ENCODE measurements at regions not wholly inside any gene's neighbourhood (a gene's known extent, or its start where the extent isn't known, plus 50 kb on each side); places are given as distances from the start of the nearest gene placed in this dataset.

DNA sequence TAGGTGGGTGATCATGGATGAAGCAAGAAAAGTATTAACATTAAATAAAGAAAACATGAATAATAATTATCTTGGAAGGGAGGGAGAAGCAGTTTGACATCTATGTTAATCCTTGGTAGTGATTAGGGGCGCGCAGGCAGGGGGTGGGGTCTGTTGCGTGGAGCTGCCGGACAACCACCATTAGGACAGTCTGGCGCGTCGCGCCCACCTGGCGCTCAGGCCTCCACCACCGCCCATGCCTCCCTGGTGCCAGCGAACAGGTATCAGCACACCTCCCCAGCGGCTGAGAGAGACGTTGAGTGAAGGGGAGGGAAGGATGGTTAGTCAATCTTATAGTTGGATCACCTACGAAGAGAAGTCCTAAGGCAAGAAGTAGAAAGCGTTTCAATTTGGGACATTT is 94.2 kb upstream of the CDK1 start:
- H3K4me2 ChIP-seq (ENCODE audit: low read length): no peak overlapping the region
- TF ChIP-seq, protein P1, sequence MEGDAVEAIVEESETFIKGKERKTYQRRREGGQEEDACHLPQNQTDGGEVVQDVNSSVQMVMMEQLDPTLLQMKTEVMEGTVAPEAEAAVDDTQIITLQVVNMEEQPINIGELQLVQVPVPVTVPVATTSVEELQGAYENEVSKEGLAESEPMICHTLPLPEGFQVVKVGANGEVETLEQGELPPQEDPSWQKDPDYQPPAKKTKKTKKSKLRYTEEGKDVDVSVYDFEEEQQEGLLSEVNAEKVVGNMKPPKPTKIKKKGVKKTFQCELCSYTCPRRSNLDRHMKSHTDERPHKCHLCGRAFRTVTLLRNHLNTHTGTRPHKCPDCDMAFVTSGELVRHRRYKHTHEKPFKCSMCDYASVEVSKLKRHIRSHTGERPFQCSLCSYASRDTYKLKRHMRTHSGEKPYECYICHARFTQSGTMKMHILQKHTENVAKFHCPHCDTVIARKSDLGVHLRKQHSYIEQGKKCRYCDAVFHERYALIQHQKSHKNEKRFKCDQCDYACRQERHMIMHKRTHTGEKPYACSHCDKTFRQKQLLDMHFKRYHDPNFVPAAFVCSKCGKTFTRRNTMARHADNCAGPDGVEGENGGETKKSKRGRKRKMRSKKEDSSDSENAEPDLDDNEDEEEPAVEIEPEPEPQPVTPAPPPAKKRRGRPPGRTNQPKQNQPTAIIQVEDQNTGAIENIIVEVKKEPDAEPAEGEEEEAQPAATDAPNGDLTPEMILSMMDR (IDR thresholded peaks at IDR 0.05; ENCODE audit: low read depth, low read length): no peak
- no peak for TF ChIP-seq EZH2phosphoT487 (IDR thresholded peaks at IDR 0.05; ENCODE audit: low read depth)
- H3K4me1 ChIP-seq (ENCODE audit: low read length): no peaks in the 10 kb centered on the region
- no peak overlapping the region for H3K9ac ChIP-seq (ENCODE audit: low read length)
- no peak overlapping the region for H3K4me3 ChIP-seq (ENCODE audit: low read length)
- no peaks in the 10 kb centered on the region for H3K9me3 ChIP-seq (ENCODE audit: insufficient read depth, low read length)
- no peak overlapping the region for H3K27ac ChIP-seq (ENCODE audit: low read length)
- no peaks in the 10 kb centered on the region for H3K79me2 ChIP-seq (ENCODE audit: low read length)
- H4K20me1 ChIP-seq (ENCODE audit: insufficient read depth, low read length): no peaks in the 10 kb centered on the region
- H3K27me3 ChIP-seq (ENCODE audit: low read depth, low read length): no peaks in the 10 kb centered on the region
- no peaks in the 10 kb centered on the region for H3K36me3 ChIP-seq (replicated peaks; ENCODE audit: low read depth, low read length)
- H2AFZ ChIP-seq (ENCODE audit: low read depth, low read length): no peak overlapping the region

DNA sequence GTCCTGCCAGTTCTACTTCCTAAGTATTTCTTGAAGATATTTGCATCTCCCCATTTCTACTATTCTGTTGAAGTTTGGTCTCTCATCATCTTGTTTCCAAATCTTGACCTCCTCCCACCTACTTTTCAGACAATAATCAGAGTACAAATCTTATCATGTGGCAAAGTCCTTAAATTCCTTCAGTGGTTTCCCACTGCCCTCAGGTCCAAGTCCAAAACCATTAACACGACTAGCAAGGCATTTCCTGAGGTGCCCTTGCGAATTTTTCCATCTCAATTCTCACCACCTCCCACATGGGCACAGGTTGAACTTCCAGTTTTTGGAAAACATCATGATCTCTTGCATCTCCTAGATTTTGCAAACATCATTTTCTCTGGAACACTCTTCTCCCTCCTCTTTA is 97.2 kb upstream of the CDK1 start:
- H3K4me1 ChIP-seq (ENCODE audit: low read length): no peaks in the 10 kb centered on the region
- H4K20me1 ChIP-seq (ENCODE audit: insufficient read depth, low read length): no peaks in the 10 kb centered on the region
- no peak overlapping the region for H3K9ac ChIP-seq (ENCODE audit: low read length)
- no peaks in the 10 kb centered on the region for H3K79me2 ChIP-seq (ENCODE audit: low read length)
- no peaks in the 10 kb centered on the region for H3K27me3 ChIP-seq (ENCODE audit: low read depth, low read length)
- TF ChIP-seq EZH2phosphoT487 (IDR thresholded peaks at IDR 0.05; ENCODE audit: low read depth): no peak
- TF ChIP-seq, protein P1 (IDR thresholded peaks at IDR 0.05; ENCODE audit: low read depth, low read length): no peak
- H3K27ac ChIP-seq (ENCODE audit: low read length): no peak overlapping the region
- no peak overlapping the region for H3K4me3 ChIP-seq (ENCODE audit: low read length)
- H3K36me3 ChIP-seq (replicated peaks; ENCODE audit: low read depth, low read length): no peaks in the 10 kb centered on the region
- H3K4me2 ChIP-seq (ENCODE audit: low read length): no peak overlapping the region
- no peaks in the 10 kb centered on the region for H3K9me3 ChIP-seq (ENCODE audit: insufficient read depth, low read length)
- H2AFZ ChIP-seq (ENCODE audit: low read depth, low read length): no peak overlapping the region

DNA sequence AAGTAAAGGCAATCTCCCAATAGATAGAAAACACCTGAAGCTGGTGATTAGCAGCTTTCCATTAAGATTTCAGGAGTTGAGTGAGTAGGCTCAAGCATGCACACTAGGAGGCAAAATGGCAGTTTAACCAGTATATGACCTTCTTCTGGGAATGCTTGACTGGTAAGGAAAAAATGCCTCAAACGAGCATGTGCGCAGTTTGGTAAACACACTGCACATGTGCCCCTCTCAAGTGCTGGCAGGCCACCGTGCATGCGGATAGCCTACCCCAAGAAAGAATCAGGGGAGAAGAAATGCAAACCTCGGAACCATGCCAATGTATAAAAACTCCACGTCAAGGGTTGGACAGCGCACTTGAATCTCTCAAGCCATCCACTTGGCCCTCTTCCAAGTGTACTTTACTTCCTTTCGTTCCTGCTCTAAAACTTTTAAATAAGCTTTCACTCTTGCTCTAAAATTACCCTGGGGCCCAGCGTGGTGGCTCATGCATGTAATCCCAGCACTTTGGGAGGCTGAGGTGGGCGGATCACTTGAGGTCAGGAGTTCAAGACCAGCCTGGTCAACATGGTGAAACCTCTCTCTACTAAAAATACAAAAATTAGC is 98.8 kb upstream of the CDK1 start:
- Histone ChIP-seq H3K79me2 (ENCODE audit: low read length) (no peaks in the 10 kb centered on the region), H2AFZ (ENCODE audit: low read depth, low read length) (no peak overlapping the region), H3K4me3 (ENCODE audit: low read length) (no peak overlapping the region), H3K36me3 (replicated peaks; ENCODE audit: low read depth, low read length) (no peaks in the 10 kb centered on the region), H3K9ac (ENCODE audit: low read length) (no peak overlapping the region), H3K4me2 (ENCODE audit: low read length) (no peak overlapping the region), H3K4me1 (ENCODE audit: low read length) (no peaks in the 10 kb centered on the region), H4K20me1 (ENCODE audit: insufficient read depth, low read length) (no peaks in the 10 kb centered on the region), H3K9me3 (ENCODE audit: insufficient read depth, low read length) (no peaks in the 10 kb centered on the region), H3K27me3 (ENCODE audit: low read depth, low read length) (no peaks in the 10 kb centered on the region), H3K27ac (ENCODE audit: low read length) (no peak overlapping the region)
- TF ChIP-seq, protein P1 (IDR thresholded peaks at IDR 0.05; ENCODE audit: low read depth, low read length): no peak
- no peak for TF ChIP-seq EZH2phosphoT487 (IDR thresholded peaks at IDR 0.05; ENCODE audit: low read depth)

DNA sequence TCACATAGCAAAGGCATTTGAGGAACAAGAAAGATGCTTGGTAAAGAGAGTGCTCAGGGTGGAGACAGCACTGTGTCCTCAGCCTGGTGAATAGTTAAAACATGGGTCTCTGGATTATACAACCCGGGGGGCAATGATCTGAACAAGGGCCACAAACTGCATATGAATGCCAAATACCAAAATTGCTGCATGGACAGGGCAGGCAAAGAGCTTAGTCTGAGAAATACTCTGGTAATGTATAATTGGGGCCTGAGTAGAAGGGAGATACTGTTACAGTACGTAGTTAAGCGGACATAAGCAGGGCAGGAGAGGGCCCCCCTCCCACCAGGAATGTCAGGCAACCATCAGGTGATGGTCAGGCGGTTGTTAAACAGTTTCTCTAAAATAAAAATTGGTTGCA is 99.3 kb upstream of the CDK1 start:
- no peak overlapping the region for H2AFZ ChIP-seq (ENCODE audit: low read depth, low read length)
- H3K27me3 ChIP-seq (ENCODE audit: low read depth, low read length): no peaks in the 10 kb centered on the region
- no peaks in the 10 kb centered on the region for H3K79me2 ChIP-seq (ENCODE audit: low read length)
- TF ChIP-seq, protein P1 (IDR thresholded peaks at IDR 0.05; ENCODE audit: low read depth, low read length): no peak
- TF ChIP-seq EZH2phosphoT487 (IDR thresholded peaks at IDR 0.05; ENCODE audit: low read depth): no peak
- no peaks in the 10 kb centered on the region for H3K36me3 ChIP-seq (replicated peaks; ENCODE audit: low read depth, low read length)
- H3K9ac ChIP-seq (ENCODE audit: low read length): no peak overlapping the region
- no peak overlapping the region for H3K27ac ChIP-seq (ENCODE audit: low read length)
- no peaks in the 10 kb centered on the region for H3K9me3 ChIP-seq (ENCODE audit: insufficient read depth, low read length)
- H3K4me3 ChIP-seq (ENCODE audit: low read length): no peak overlapping the region
- no peaks in the 10 kb centered on the region for H4K20me1 ChIP-seq (ENCODE audit: insufficient read depth, low read length)
- no peaks in the 10 kb centered on the region for H3K4me1 ChIP-seq (ENCODE audit: low read length)
- H3K4me2 ChIP-seq (ENCODE audit: low read length): no peak overlapping the region
